ENCODE measurements at regions not wholly inside any gene's neighbourhood (a gene's known extent, or its start where the extent isn't known, plus 50 kb on each side); places are given as distances from the start of the nearest gene placed in this dataset.

DNA sequence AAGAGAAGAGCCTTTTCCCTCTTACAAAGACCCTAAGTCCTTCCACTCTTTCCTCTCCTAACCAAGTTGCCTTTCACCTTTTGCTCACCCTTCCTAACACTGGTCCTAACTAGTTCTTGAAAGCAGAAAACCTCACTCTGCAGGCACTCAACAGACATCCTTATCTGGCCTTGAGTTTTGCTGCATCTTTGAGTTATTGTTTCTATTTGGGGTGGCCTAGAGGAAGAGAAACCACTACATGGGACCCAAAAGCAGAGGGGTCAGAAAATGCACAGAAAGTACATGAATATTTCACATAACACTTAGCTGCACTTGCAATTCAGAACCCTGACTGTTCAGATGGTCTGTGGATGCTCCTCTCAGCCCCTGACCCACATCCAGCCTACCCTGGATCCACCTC lies 178.3 kb upstream of the SYT6 start:
- RAD21 ChIA-PET (ENCODE audit: low non-redundant PET in 1 of 2, low total read pairs in 2 of 2, uncharacterized antibody in 2 of 2, unreplicated experiment in 2 of 2) = no interaction called here
- intact Hi-C loops (cut with micrococcal nuclease) = no loop called here
- Histone ChIP-seq H3K4me1 (ENCODE audit: control insufficient read depth in 1 of 2, insufficient read depth in 2 of 2, low read length in 2 of 2) (no peaks in the 10 kb centered on the region), H3K4me3 (replicated peaks in 1 of 2; ENCODE audit: low read depth in 1 of 2, low read length in 2 of 2) (no peak overlapping the region), H3K36me3 (ENCODE audit: control insufficient read depth in 1 of 2, insufficient read depth in 2 of 2, low read length in 2 of 2) (no peaks in the 10 kb centered on the region), H3K9me2 (ENCODE audit: insufficient read depth) (no peaks in the 10 kb centered on the region), H3K27ac (ENCODE audit: low read depth, low read length) (no peak overlapping the region), H3K79me2 (ENCODE audit: insufficient read depth, low read length) (no peaks in the 10 kb centered on the region), H3K9me3 (ENCODE audit: control insufficient read depth in 1 of 2, insufficient read depth in 1 of 2, low read depth in 1 of 2, low read length in 2 of 2) (no peaks in the 10 kb centered on the region), H3K4me2 (ENCODE audit: low read length) (no peak overlapping the region), H4K20me1 (ENCODE audit: insufficient read depth) (no peaks in the 10 kb centered on the region), H3K9ac (ENCODE audit: low read length) (no peak overlapping the region), H3K27me3 (ENCODE audit: insufficient read depth, low read length) (peaks cover 31% of the 10 kb centered on the region), H2AFZ (ENCODE audit: low read depth, low read length, poor library complexity, severe bottlenecking) (no peak overlapping the region)
- BruUV-seq (replicated peaks) = no TSS peak
- DNase-seq (ENCODE audit: low read depth, low spot score) (no peak), ATAC-seq (no peak)
- POLR2A ChIA-PET = no interaction called here
- TF ChIP-seq, protein P1, sequence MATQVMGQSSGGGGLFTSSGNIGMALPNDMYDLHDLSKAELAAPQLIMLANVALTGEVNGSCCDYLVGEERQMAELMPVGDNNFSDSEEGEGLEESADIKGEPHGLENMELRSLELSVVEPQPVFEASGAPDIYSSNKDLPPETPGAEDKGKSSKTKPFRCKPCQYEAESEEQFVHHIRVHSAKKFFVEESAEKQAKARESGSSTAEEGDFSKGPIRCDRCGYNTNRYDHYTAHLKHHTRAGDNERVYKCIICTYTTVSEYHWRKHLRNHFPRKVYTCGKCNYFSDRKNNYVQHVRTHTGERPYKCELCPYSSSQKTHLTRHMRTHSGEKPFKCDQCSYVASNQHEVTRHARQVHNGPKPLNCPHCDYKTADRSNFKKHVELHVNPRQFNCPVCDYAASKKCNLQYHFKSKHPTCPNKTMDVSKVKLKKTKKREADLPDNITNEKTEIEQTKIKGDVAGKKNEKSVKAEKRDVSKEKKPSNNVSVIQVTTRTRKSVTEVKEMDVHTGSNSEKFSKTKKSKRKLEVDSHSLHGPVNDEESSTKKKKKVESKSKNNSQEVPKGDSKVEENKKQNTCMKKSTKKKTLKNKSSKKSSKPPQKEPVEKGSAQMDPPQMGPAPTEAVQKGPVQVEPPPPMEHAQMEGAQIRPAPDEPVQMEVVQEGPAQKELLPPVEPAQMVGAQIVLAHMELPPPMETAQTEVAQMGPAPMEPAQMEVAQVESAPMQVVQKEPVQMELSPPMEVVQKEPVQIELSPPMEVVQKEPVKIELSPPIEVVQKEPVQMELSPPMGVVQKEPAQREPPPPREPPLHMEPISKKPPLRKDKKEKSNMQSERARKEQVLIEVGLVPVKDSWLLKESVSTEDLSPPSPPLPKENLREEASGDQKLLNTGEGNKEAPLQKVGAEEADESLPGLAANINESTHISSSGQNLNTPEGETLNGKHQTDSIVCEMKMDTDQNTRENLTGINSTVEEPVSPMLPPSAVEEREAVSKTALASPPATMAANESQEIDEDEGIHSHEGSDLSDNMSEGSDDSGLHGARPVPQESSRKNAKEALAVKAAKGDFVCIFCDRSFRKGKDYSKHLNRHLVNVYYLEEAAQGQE (IDR thresholded peaks at IDR 0.05; ENCODE audit: low read depth) = no peak
- TF ChIP-seq EGR1 (IDR thresholded peaks at IDR 0.05; ENCODE audit: low read depth) (no peak), EZH2phosphoT487 (IDR thresholded peaks at IDR 0.05; ENCODE audit: borderline replicate concordance) (no peak), SIN3A (IDR thresholded peaks at IDR 0.05; ENCODE audit: low read depth) (no peak), RAD21 (IDR thresholded peaks at IDR 0.05; ENCODE audit: low read depth) (no peak)
- TF ChIP-seq, protein P2, sequence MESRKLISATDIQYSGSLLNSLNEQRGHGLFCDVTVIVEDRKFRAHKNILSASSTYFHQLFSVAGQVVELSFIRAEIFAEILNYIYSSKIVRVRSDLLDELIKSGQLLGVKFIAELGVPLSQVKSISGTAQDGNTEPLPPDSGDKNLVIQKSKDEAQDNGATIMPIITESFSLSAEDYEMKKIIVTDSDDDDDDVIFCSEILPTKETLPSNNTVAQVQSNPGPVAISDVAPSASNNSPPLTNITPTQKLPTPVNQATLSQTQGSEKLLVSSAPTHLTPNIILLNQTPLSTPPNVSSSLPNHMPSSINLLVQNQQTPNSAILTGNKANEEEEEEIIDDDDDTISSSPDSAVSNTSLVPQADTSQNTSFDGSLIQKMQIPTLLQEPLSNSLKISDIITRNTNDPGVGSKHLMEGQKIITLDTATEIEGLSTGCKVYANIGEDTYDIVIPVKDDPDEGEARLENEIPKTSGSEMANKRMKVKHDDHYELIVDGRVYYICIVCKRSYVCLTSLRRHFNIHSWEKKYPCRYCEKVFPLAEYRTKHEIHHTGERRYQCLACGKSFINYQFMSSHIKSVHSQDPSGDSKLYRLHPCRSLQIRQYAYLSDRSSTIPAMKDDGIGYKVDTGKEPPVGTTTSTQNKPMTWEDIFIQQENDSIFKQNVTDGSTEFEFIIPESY (IDR thresholded peaks at IDR 0.05; ENCODE audit: extremely low read depth, insufficient replicate concordance, low read length) = no peak
- CTCF ChIA-PET = no interaction called here
